IMR-90 (cell line): ENCODE measurements at regions not wholly inside any gene's neighbourhood (a gene's known extent, or its start where the extent isn't known, plus 50 kb on each side); places are given as distances from the start of the nearest gene placed in this dataset.

Experiments
- ELK1 ChIP-seq: fragments of 150-350 bp; IDR thresholded peaks from 2 replicates; pipeline ENCODE4 v1.6.1; 2016; ENCODE audit warnings: low read depth, mild to moderate bottlenecking, low read length, moderate library complexity, borderline replicate concordance
- MXI1 ChIP-seq: IDR thresholded peaks from 2 replicates; pipeline ENCODE4 v1.6.1; 2012; ENCODE audit warnings: low read depth, mild to moderate bottlenecking, low read length, moderate library complexity, borderline replicate concordance
- RAD21 ChIP-seq: IDR thresholded peaks from 2 replicates; pipeline ENCODE4 v1.6.1; 2012; ENCODE audit warnings: low read length, improper control_type of control experiment
- USF2 ChIP-seq: fragments of 150-350 bp; IDR thresholded peaks from 2 replicates; pipeline ENCODE4 v1.6.1; 2017; ENCODE audit warnings: mild to moderate bottlenecking, antibody characterized with exemption, low read length, low read depth

- TF ChIP-seq ELK1 (no peak), MXI1 (no peak), USF2 (no peak), RAD21 (no peak)
Observed at GRCh38 chr18:41072946-41073345, 882.1 kb upstream of the PIK3C3 start (continued).
